ENCODE measurements at regions not wholly inside any gene's neighbourhood (a gene's known extent, or its start where the extent isn't known, plus 50 kb on each side); places are given as distances from the start of the nearest gene placed in this dataset.

DNA sequence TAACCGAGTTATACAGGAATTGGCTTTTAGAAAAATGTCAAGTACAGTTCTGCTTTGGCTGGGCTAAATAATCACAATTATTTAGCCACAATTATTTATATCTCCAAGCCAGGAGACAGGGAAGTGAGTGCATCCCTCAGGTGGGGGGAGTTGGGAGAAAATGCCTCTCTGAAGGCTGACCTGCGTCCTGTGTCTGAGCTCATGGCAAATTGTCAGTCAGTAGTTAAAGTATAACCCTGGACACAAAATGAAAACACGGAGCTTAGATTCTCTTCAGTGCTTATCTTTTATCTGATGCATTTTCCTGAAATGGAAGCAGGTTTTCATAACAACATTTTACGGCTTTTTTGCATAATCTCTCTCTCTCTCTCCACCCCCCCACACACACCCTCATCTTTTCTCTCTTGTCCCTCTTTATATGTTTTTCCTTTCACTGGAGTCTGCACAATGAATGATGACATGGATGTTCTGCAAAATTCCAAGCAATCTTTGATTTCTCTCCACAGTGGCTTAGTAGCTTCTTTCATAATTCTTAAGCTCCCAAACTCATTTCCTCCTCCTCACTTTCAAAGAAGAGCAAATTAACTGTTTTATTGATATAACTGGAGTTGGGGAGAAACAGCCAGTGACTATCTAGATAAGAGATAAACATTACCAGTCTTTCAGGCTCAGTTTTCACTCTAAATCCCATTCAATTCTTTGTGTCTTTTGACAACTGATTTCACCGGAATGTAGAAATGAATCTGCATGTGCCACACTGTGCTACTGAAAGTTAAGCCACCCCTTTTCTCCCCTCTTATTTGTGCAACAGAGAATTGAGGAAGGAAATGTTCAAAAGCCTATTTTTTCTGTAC, 521.4 kb upstream of the GHITM start:
- Mint-ChIP-seq H3K36me3 (no peaks in the 10 kb centered on the region), H3K27me3 (no peaks in the 10 kb centered on the region), H3K9me3 (no peaks in the 10 kb centered on the region), H3K27ac (no peak overlapping the region), H3K4me3 (no peak overlapping the region), H3K4me1 (no peaks in the 10 kb centered on the region)
- ATAC-seq: no peak

- peaks cover 5% of the 10 kb centered on the region for H3K9me3 Mint-ChIP-seq
- H3K4me3 Mint-ChIP-seq: no peak overlapping the region
- H3K4me1 Mint-ChIP-seq: no peaks in the 10 kb centered on the region
- H3K27ac Mint-ChIP-seq: no peak overlapping the region
- ATAC-seq: no peak
- H3K36me3 Mint-ChIP-seq: no peaks in the 10 kb centered on the region
- no peaks in the 10 kb centered on the region for H3K27me3 Mint-ChIP-seq
Measured at GRCh38 chr10:83625831-83626360, 513.4 kb upstream of the GHITM start.

DNA sequence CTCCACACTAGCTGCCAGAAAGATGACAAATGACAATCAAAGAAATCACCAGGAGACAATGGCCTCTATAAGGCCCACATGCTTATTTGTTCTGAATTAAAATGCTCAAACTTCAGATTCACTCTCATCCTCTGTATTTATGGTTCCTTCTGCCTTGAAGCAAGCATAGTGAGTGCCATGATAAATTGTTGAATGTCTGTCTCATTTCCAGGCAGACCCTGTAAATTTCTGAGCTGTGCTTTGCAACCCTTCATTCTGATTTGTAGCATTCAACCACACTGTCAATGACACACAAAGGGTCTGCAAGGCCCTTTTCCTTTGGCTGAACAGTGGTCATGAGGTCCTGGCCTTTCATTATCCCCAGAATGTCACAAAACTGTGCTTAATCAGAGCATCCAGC, 506.6 kb upstream of the GHITM start:
- no peak overlapping the region for H3K4me3 Mint-ChIP-seq
- H3K4me1 Mint-ChIP-seq: no peaks in the 10 kb centered on the region
- no peak overlapping the region for H3K27ac Mint-ChIP-seq
- H3K9me3 Mint-ChIP-seq: peaks cover 6% of the 10 kb centered on the region
- no peaks in the 10 kb centered on the region for H3K27me3 Mint-ChIP-seq
- no peaks in the 10 kb centered on the region for H3K36me3 Mint-ChIP-seq
- no peak for ATAC-seq

DNA sequence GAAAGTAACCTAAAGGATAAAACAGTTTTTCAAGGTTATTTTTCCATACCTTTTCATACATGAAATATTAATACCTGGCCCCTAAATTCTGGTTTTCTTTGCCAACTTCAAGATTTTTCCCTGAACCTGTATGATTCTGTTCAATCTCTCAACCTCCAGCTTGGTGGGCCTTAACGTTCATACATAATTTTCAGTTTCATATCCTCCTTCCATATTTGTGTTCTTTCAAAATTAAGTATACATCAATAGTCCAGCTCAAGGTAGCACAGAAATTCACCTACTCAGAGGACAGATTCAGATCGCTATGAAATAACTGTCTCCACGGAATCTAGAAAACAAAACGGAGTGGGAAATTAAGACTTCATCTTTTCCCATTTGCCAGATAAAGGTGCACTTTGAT, 505.8 kb upstream of the GHITM start:
- no peak for ATAC-seq
- Mint-ChIP-seq H3K4me1 (no peaks in the 10 kb centered on the region), H3K27ac (no peak overlapping the region), H3K27me3 (no peaks in the 10 kb centered on the region), H3K4me3 (no peak overlapping the region), H3K36me3 (no peaks in the 10 kb centered on the region), H3K9me3 (peaks cover 6% of the 10 kb centered on the region)

GRCh38 chr10:83636826-83637225, 502.5 kb upstream of the GHITM start:
- no peaks in the 10 kb centered on the region for H3K4me1 Mint-ChIP-seq
- no peak overlapping the region for H3K4me3 Mint-ChIP-seq
- no peak for ATAC-seq
- no peak overlapping the region for H3K27ac Mint-ChIP-seq
- peaks cover 3% of the 10 kb centered on the region for H3K9me3 Mint-ChIP-seq
- no peaks in the 10 kb centered on the region for H3K27me3 Mint-ChIP-seq
- H3K36me3 Mint-ChIP-seq: no peaks in the 10 kb centered on the region

DNA sequence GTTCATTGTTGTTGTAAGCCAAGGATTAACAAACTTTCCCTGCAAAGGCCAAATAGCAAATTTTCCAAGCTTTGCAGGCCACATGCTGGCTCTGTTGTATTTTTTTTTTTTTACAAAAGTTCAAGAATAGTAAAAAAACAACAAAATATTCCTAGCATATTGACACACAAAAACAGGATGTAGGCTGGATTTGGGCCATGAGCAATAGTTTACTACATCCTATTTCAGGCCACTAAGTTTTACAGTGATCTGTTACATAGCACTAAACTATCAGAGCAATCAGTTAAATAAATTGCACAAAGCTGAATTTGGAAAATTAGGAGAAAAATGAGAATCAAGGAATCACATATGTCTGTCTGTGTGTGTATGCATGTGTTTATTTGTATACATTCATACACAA, 491.8 kb upstream of the GHITM start:
- no peak for ATAC-seq
- no peaks in the 10 kb centered on the region for H3K27me3 Mint-ChIP-seq
- no peaks in the 10 kb centered on the region for H3K36me3 Mint-ChIP-seq
- H3K27ac Mint-ChIP-seq: no peak overlapping the region
- H3K4me1 Mint-ChIP-seq: no peaks in the 10 kb centered on the region
- no peak overlapping the region for H3K4me3 Mint-ChIP-seq
- H3K9me3 Mint-ChIP-seq: peaks cover 3% of the 10 kb centered on the region

DNA sequence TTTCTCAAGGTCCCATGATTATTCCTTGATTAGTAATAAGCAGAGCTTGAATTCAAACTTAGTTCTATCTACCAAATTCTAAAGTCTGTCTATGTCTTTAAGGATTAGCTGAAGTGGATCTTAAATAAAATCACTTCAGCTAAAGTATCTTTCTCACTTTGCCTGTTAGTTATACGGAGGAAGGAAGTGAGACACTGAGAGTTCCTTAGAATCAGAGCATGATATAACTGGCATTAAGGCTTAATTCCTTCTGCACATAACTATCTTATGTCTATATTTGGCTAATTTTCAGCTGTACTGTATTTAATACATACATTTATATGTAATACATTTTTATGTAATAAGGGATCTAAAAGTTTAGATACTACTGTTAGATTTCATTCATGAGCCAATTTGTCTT, 491.1 kb upstream of the GHITM start:
- Mint-ChIP-seq H3K4me1 (no peaks in the 10 kb centered on the region), H3K9me3 (no peaks in the 10 kb centered on the region), H3K27ac (no peak overlapping the region), H3K27me3 (no peaks in the 10 kb centered on the region), H3K36me3 (no peaks in the 10 kb centered on the region), H3K4me3 (no peak overlapping the region)
- no peak for ATAC-seq

DNA sequence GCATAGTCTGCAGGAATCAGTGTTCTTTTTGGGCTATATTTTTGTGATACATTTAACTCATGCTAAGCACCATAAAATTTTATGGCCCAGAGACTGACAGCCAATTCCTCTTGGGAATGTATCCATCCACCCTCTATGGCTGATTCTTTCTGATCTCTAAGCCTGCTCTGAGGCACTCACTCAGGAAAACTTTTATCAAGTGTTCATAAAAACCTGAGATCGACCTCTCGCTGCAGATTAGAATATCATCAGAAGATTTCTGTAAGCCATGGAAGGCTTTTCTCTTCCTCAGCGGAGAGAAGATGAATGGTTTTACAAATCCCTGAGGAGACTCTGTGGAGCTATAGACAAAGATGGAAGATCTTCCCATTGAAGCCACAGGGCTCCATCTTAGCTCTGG, 489.8 kb upstream of the GHITM start:
- Mint-ChIP-seq H3K27ac (no peak overlapping the region), H3K4me3 (no peak overlapping the region), H3K9me3 (no peaks in the 10 kb centered on the region), H3K27me3 (no peaks in the 10 kb centered on the region), H3K4me1 (no peaks in the 10 kb centered on the region), H3K36me3 (no peaks in the 10 kb centered on the region)
- no peak for ATAC-seq

GRCh38 chr10:83654689-83655088, 484.6 kb upstream of the GHITM start:
- no peaks in the 10 kb centered on the region for H3K4me1 Mint-ChIP-seq
- no peak for ATAC-seq
- H3K9me3 Mint-ChIP-seq: peaks cover 3% of the 10 kb centered on the region
- no peak overlapping the region for H3K27ac Mint-ChIP-seq
- H3K36me3 Mint-ChIP-seq: no peaks in the 10 kb centered on the region
- no peak overlapping the region for H3K4me3 Mint-ChIP-seq
- no peaks in the 10 kb centered on the region for H3K27me3 Mint-ChIP-seq

GRCh38 chr10:83656924-83657323, 482.4 kb upstream of the GHITM start:
- no peak overlapping the region for H3K4me3 Mint-ChIP-seq
- H3K27ac Mint-ChIP-seq: no peak overlapping the region
- ATAC-seq: no peak
- H3K36me3 Mint-ChIP-seq: no peaks in the 10 kb centered on the region
- peaks cover 3% of the 10 kb centered on the region for H3K9me3 Mint-ChIP-seq
- H3K4me1 Mint-ChIP-seq: no peaks in the 10 kb centered on the region
- H3K27me3 Mint-ChIP-seq: no peaks in the 10 kb centered on the region

DNA sequence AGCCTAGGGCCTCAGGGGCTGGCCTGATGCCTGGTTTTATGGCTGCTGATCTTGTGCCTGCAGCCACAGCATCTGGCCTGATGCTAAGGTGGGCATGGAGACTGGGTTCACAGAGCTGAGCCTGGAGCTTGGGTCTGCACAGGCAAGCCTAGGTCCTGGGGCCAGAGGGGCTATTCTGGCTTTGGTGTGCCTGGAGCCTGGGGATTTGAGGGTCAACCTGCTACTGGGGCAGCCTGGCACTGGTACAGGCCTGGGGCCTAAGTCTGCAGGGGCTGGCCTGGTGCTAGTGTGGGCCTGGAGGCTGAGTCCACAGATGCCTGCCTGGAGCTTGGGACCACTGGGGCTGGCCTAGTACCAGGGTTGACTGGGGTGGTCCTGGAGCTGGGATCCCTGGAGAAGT, 481.8 kb upstream of the GHITM start:
- ATAC-seq: no peak
- Mint-ChIP-seq H3K4me3 (no peak overlapping the region), H3K27ac (no peak overlapping the region), H3K27me3 (no peaks in the 10 kb centered on the region), H3K4me1 (no peaks in the 10 kb centered on the region), H3K9me3 (peaks cover 3% of the 10 kb centered on the region), H3K36me3 (no peaks in the 10 kb centered on the region)

- no peak overlapping the region for H3K27ac Mint-ChIP-seq
- H3K27me3 Mint-ChIP-seq: no peaks in the 10 kb centered on the region
- H3K9me3 Mint-ChIP-seq: no peaks in the 10 kb centered on the region
- no peaks in the 10 kb centered on the region for H3K4me1 Mint-ChIP-seq
- ATAC-seq: no peak
- no peaks in the 10 kb centered on the region for H3K36me3 Mint-ChIP-seq
- H3K4me3 Mint-ChIP-seq: no peak overlapping the region
Measured at GRCh38 chr10:83663918-83664317, 475.4 kb upstream of the GHITM start.

- no peak overlapping the region for H3K4me3 Mint-ChIP-seq
- H3K27me3 Mint-ChIP-seq: no peaks in the 10 kb centered on the region
- H3K27ac Mint-ChIP-seq: no peak overlapping the region
- peaks cover 3% of the 10 kb centered on the region for H3K9me3 Mint-ChIP-seq
- H3K36me3 Mint-ChIP-seq: no peaks in the 10 kb centered on the region
- no peak for ATAC-seq
- no peaks in the 10 kb centered on the region for H3K4me1 Mint-ChIP-seq
Measured at GRCh38 chr10:83666762-83667161, 472.5 kb upstream of the GHITM start.

- H3K4me1 Mint-ChIP-seq: no peaks in the 10 kb centered on the region
- ATAC-seq: no peak
- no peak overlapping the region for H3K4me3 Mint-ChIP-seq
- H3K9me3 Mint-ChIP-seq: peaks cover 3% of the 10 kb centered on the region
- no peak overlapping the region for H3K27ac Mint-ChIP-seq
- no peaks in the 10 kb centered on the region for H3K27me3 Mint-ChIP-seq
- H3K36me3 Mint-ChIP-seq: no peaks in the 10 kb centered on the region
Measured at GRCh38 chr10:83667594-83667993, 471.7 kb upstream of the GHITM start.

GRCh38 chr10:83673316-83673715, 466.0 kb upstream of the GHITM start:
- no peak overlapping the region for H3K27ac Mint-ChIP-seq
- no peaks in the 10 kb centered on the region for H3K27me3 Mint-ChIP-seq
- no peaks in the 10 kb centered on the region for H3K36me3 Mint-ChIP-seq
- H3K4me3 Mint-ChIP-seq: no peak overlapping the region
- peaks cover 3% of the 10 kb centered on the region for H3K9me3 Mint-ChIP-seq
- peak; percentile 20 for ATAC-seq
- H3K4me1 Mint-ChIP-seq: no peaks in the 10 kb centered on the region

- Mint-ChIP-seq H3K4me1 (no peaks in the 10 kb centered on the region), H3K27me3 (no peaks in the 10 kb centered on the region), H3K9me3 (no peaks in the 10 kb centered on the region), H3K36me3 (no peaks in the 10 kb centered on the region), H3K4me3 (no peak overlapping the region), H3K27ac (no peak overlapping the region)
- ATAC-seq: no peak
Measured at GRCh38 chr10:83677795-83678194, 461.5 kb upstream of the GHITM start.
